GM23338 (cell line): ENCODE measurements at regions not wholly inside any gene's neighbourhood (a gene's known extent, or its start where the extent isn't known, plus 50 kb on each side); places are given as distances from the start of the nearest gene placed in this dataset.

ENCODE experiments used
- CREB1 ChIP-seq: fragments of 250-450 bp; sonication (Bioruptor Pico); IDR thresholded peaks from 2 replicates; pipeline ENCODE4 v1.5.0; 2020; ENCODE audit warnings: low read depth, mild to moderate bottlenecking, moderate library complexity
- CTCF ChIP-seq, 2 experiments: fragments of 200-600 bp in 1 of 2; sonication (generic) in 1 of 2; conservative IDR thresholded peaks; 2 replicates each; pipeline versions ENCODE4 v1.5.1 to v1.6.1; 2016 to 2017; ENCODE audit warnings: antibody characterized with exemption in 2 of 2, low read depth in 2 of 2, mild to moderate bottlenecking in 2 of 2, moderate library complexity in 1 of 2
- ETS1 ChIP-seq: IDR thresholded peaks from 2 replicates; pipeline ENCODE4 v1.6.1; 2016; ENCODE audit warnings: antibody characterized with exemption
- EZH2 ChIP-seq: fragments of 200-600 bp; sonication (generic); IDR thresholded peaks from one replicate; pipeline ENCODE4 v1.8.0; 2017; ENCODE audit warnings: antibody characterized with exemption, mild to moderate bottlenecking, low read depth; ENCODE audit not compliant: unreplicated experiment
- EZH2phosphoT487 ChIP-seq: fragments of 200-600 bp; sonication (generic); IDR thresholded peaks from one replicate; pipeline ENCODE4 v1.8.1; 2018; ENCODE audit warnings: antibody characterized with exemption; ENCODE audit not compliant: unreplicated experiment
- JUNB ChIP-seq: IDR thresholded peaks from one replicate; pipeline ENCODE4 v1.6.1; 2016; ENCODE audit warnings: antibody characterized with exemption; ENCODE audit not compliant: unreplicated experiment
- NANOG ChIP-seq: IDR thresholded peaks from 2 replicates; pipeline ENCODE4 v1.6.1; 2016; ENCODE audit warnings: antibody characterized with exemption, borderline replicate concordance
- POLR2AphosphoS5 ChIP-seq: IDR thresholded peaks from 2 replicates; pipeline ENCODE4 v1.6.1; 2016; ENCODE audit warnings: antibody characterized with exemption, low read depth
- REST ChIP-seq: IDR thresholded peaks from one replicate; pipeline ENCODE4 v1.6.1; 2018; ENCODE audit warnings: antibody characterized with exemption; ENCODE audit not compliant: unreplicated experiment
- STAT1 ChIP-seq: IDR thresholded peaks from one replicate; pipeline ENCODE4 v1.6.1; 2016; ENCODE audit warnings: antibody characterized with exemption; ENCODE audit not compliant: unreplicated experiment
- ZNF114 ChIP-seq: fragments of 250-450 bp; sonication (Bioruptor Pico); IDR thresholded peaks from 2 replicates; pipeline ENCODE4 v1.5.0; 2020; ENCODE audit warnings: mild to moderate bottlenecking, moderate library complexity
- ZNF331 ChIP-seq: fragments of 250-450 bp; sonication (Bioruptor Pico); IDR thresholded peaks from 2 replicates; pipeline ENCODE4 v1.5.0; 2020; ENCODE audit warnings: low read depth, mild to moderate bottlenecking, moderate library complexity

- TF ChIP-seq CTCF (conservative IDR thresholded peaks at IDR 0.05; ENCODE audit: low read depth in 2 of 2): no peak
- TF ChIP-seq POLR2AphosphoS5: no peak
- TF ChIP-seq JUNB: no peak
- TF ChIP-seq EZH2phosphoT487: no peak
- TF ChIP-seq EZH2: no peak
- no peak for TF ChIP-seq ZNF331 (CRISPR knock-in tag)
- no peak for TF ChIP-seq CREB1
- TF ChIP-seq STAT1: no peak
- no peak for TF ChIP-seq NANOG
- TF ChIP-seq REST: no peak
- TF ChIP-seq ETS1: no peak
- TF ChIP-seq ZNF114 (CRISPR knock-in tag): no peak
Observed at GRCh38 chr4:131296192-131296591, 1852.9 kb upstream of the PCDH10 start.
